ENCODE measurements at regions not wholly inside any gene's neighbourhood (a gene's known extent, or its start where the extent isn't known, plus 50 kb on each side); places are given as distances from the start of the nearest gene placed in this dataset.

GRCh38 chr20:61041481-61041880 lies 210.6 kb upstream of the CDH4 start:
- no peak overlapping the region for H3K4me3 ChIP-seq (ENCODE audit: low read depth, low read length)
- no peak for DNase-seq (ENCODE audit: low read depth)
- no peak for TF ChIP-seq CTCF (conservative IDR thresholded peaks at IDR 0.05; ENCODE audit: low read depth, low read length)

- no peak for DNase-seq (ENCODE audit: low read depth)
- TF ChIP-seq CTCF (conservative IDR thresholded peaks at IDR 0.05; ENCODE audit: low read depth, low read length): no peak
- H3K4me3 ChIP-seq (ENCODE audit: low read depth, low read length): no peak overlapping the region
Observed at GRCh38 chr20:61042506-61043385, 209.3 kb upstream of the CDH4 start.

GRCh38 chr20:61043681-61044080 lies 208.4 kb upstream of the CDH4 start:
- no peak for TF ChIP-seq CTCF (conservative IDR thresholded peaks at IDR 0.05; ENCODE audit: low read depth, low read length)
- DNase-seq (ENCODE audit: low read depth): no peak

GRCh38 chr20:61044499-61044898 lies 207.6 kb upstream of the CDH4 start:
- H3K4me3 ChIP-seq (ENCODE audit: low read depth, low read length): no peak overlapping the region
- no peak for TF ChIP-seq CTCF (conservative IDR thresholded peaks at IDR 0.05; ENCODE audit: low read depth, low read length)
- no peak for DNase-seq (ENCODE audit: low read depth)

More at GRCh38 chr20:61043681-61044080, 208.4 kb upstream of the CDH4 start:
- H3K4me3 ChIP-seq (ENCODE audit: low read depth, low read length): no peak overlapping the region

- no peak for TF ChIP-seq CTCF (conservative IDR thresholded peaks at IDR 0.05; ENCODE audit: low read depth, low read length)
- DNase-seq (ENCODE audit: low read depth): no peak
- no peak overlapping the region for H3K4me3 ChIP-seq (ENCODE audit: low read depth, low read length)
Observed at GRCh38 chr20:61045091-61045490, 207.0 kb upstream of the CDH4 start.

GRCh38 chr20:61045876-61046585 lies 206.0 kb upstream of the CDH4 start:
- DNase-seq (ENCODE audit: low read depth): no peak
- no peak overlapping the region for H3K4me3 ChIP-seq (ENCODE audit: low read depth, low read length)
- TF ChIP-seq CTCF (conservative IDR thresholded peaks at IDR 0.05; ENCODE audit: low read depth, low read length): no peak

Measured in choroid plexus epithelial cell (primary cell).